ENCODE measurements at regions not wholly inside any gene's neighbourhood (a gene's known extent, or its start where the extent isn't known, plus 50 kb on each side); places are given as distances from the start of the nearest gene placed in this dataset.

DNA sequence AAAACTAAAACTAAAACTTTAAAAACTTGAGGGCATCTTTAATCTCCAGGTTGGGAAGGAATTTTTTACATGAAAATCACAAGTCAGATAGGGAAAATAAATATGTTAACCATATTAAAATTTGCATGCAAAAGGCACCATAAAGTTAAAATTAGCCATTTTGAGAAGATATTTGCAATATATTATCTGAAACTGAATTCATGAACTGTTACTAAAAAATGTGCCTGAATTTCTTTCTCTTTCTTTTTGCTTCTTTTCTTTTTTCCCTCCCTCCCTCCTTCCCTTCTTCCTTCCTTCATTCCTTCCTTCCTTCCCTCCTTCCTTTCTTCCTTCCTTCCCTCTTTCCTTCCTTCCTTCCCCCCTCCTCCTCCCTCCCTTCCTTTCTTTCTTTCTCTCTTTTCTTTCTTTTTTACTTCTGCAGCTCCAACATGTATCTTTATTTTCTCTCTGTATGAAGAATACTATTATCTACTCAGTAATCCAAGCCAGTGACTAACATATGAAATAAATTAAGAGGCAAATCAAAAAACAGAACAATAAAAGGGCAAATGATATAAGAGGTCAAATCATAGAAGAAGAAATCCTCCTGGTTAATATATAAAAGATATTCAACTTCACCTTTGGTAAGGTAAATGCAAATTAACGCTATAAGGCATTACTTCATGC, 146.0 kb downstream of the BRMS1L start:
- TF ChIP-seq ARNT (IDR thresholded peaks at IDR 0.05) (no peak), STAT5B (CRISPR knock-in tag; IDR thresholded peaks at IDR 0.05) (no peak), POLR2AphosphoS5 (IDR thresholded peaks at IDR 0.05; ENCODE audit: control insufficient read depth, insufficient read depth, low read depth, low read length) (no peak), POLR2A (conservative IDR thresholded peaks at IDR 0.05) (no peak), MAFG (tag; conservative IDR thresholded peaks at IDR 0.05) (no peak), YY1 (IDR thresholded peaks at IDR 0.05; ENCODE audit: borderline replicate concordance in 1 of 3, control insufficient read depth in 1 of 3, extremely low read depth in 1 of 3, insufficient read depth in 3 of 3, insufficient read length in 1 of 3, insufficient replicate concordance in 2 of 3, low read depth in 1 of 3, low read length in 2 of 3) (no peak), POLR2G (IDR thresholded peaks at IDR 0.05; ENCODE audit: low read depth, low read length) (no peak), ZNF133 (CRISPR knock-in tag; IDR thresholded peaks at IDR 0.05) (no peak), E2F1 (CRISPR knock-in tag; IDR thresholded peaks at IDR 0.05) (no peak), NR2C1 (IDR thresholded peaks at IDR 0.05) (no peak), NR2C1 (tag; IDR thresholded peaks at IDR 0.05) (no peak), ZNF655 (CRISPR knock-in tag; IDR thresholded peaks at IDR 0.05) (no peak)
- TF ChIP-seq, protein P1, sequence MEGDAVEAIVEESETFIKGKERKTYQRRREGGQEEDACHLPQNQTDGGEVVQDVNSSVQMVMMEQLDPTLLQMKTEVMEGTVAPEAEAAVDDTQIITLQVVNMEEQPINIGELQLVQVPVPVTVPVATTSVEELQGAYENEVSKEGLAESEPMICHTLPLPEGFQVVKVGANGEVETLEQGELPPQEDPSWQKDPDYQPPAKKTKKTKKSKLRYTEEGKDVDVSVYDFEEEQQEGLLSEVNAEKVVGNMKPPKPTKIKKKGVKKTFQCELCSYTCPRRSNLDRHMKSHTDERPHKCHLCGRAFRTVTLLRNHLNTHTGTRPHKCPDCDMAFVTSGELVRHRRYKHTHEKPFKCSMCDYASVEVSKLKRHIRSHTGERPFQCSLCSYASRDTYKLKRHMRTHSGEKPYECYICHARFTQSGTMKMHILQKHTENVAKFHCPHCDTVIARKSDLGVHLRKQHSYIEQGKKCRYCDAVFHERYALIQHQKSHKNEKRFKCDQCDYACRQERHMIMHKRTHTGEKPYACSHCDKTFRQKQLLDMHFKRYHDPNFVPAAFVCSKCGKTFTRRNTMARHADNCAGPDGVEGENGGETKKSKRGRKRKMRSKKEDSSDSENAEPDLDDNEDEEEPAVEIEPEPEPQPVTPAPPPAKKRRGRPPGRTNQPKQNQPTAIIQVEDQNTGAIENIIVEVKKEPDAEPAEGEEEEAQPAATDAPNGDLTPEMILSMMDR (IDR thresholded peaks at IDR 0.05 in 2 of 3, conservative IDR thresholded peaks at IDR 0.05 in 1 of 3; ENCODE audit: insufficient read depth in 2 of 3, low read depth in 1 of 3, low read length in 3 of 3) = no peak

Measured in K562 (cell line).